CD4-positive, alpha-beta T cell (primary cell): ENCODE measurements at regions not wholly inside any gene's neighbourhood (a gene's known extent, or its start where the extent isn't known, plus 50 kb on each side); places are given as distances from the start of the nearest gene placed in this dataset.

Experiments used
- ATAC-seq: fragments of 200-7000 bp; cut with Tn5 transposase; one replicate; pipeline ENCODE4 v1.10.0; 2022; ENCODE audit warnings: mild to moderate bottlenecking; ENCODE audit not compliant: poor library complexity
- CTCF ChIA-PET: fragments of 350-600 bp; sonication (Branson Sonifier 250); formaldehyde crosslinking; loops from one replicate; lab custom pipeline; 2021; ENCODE audit warnings: antibody characterized with exemption, inconsistent platforms; lab: Charles Lee
- POLR2A ChIA-PET: fragments of 350-600 bp; sonication (Branson Sonifier 250); formaldehyde crosslinking; loops from one replicate; lab custom pipeline; 2021; ENCODE audit warnings: antibody characterized with exemption, inconsistent platforms; lab: Charles Lee
- DNase-seq, 14 experiments: peaks; one replicate each; pipeline ENCODE4 v3.0.0-alpha.2; 2013 to 2020; ENCODE audit warnings: mixed read lengths in 2 of 14
- H3K27ac ChIP-seq, 2 donors: one replicate each; pipeline versions ENCODE4 v1.5.1 to v1.7.0; 2013; ENCODE audit warnings: low read length in 2 of 2, low read depth in 1 of 2, mild to moderate bottlenecking in 1 of 2
- H3K27me3 ChIP-seq, 2 experiments: 1 replicate in 1 of 2; 2 replicates in 1 of 2; pipeline versions ENCODE4 v1.6.1 to v1.7.0; 2013; ENCODE audit warnings: low read length in 2 of 2, control low read depth in 1 of 2, mild to moderate bottlenecking in 1 of 2, moderate library complexity in 1 of 2; ENCODE audit not compliant: insufficient read depth in 2 of 2, control insufficient read depth in 1 of 2
- H3K36me3 ChIP-seq: one replicate; pipeline ENCODE4 v1.6.1; 2013; ENCODE audit warnings: low read length, control low read depth; ENCODE audit not compliant: insufficient read depth
- H3K4me1 ChIP-seq: one replicate; pipeline ENCODE4 v1.6.1; 2013; ENCODE audit warnings: low read length, control low read depth; ENCODE audit not compliant: insufficient read depth
- H3K4me3 ChIP-seq: one replicate; pipeline ENCODE4 v1.5.1; 2013; ENCODE audit warnings: mild to moderate bottlenecking, low read length, moderate library complexity
- H3K9me3 ChIP-seq, 2 experiments: 1 replicate in 1 of 2; 2 replicates in 1 of 2; pipeline versions ENCODE4 v1.6.1 to v1.7.0; 2013; ENCODE audit warnings: low read length in 2 of 2, mild to moderate bottlenecking in 2 of 2, control low read depth in 1 of 2, moderate library complexity in 1 of 2; ENCODE audit not compliant: control insufficient read depth in 1 of 2, insufficient read depth in 1 of 2
- H3K27ac Mint-ChIP-seq: one replicate; pipeline ENCODE4 v1.8.0; 2020; ENCODE audit warnings: mixed read lengths
- H3K27me3 Mint-ChIP-seq: one replicate; pipeline ENCODE4 v1.8.0; 2021; ENCODE audit warnings: mixed read lengths
- H3K36me3 Mint-ChIP-seq: one replicate; pipeline ENCODE4 v1.8.0; 2021; ENCODE audit warnings: low read depth, mixed read lengths
- H3K4me1 Mint-ChIP-seq: one replicate; pipeline ENCODE4 v1.8.0; 2021; ENCODE audit warnings: low read depth, mixed read lengths
- H3K4me3 Mint-ChIP-seq: one replicate; pipeline ENCODE4 v1.8.0; 2020; ENCODE audit warnings: mild to moderate bottlenecking, mixed read lengths
- H3K9me3 Mint-ChIP-seq: one replicate; pipeline ENCODE4 v1.8.0; 2020; ENCODE audit warnings: mixed read lengths
- intact Hi-C, 2 experiments: fragments of 100-400 bp; cut with DNase I in 1 of 2; cut with micrococcal nuclease in 1 of 2; formaldehyde crosslinking; loops; one replicate each; pipeline versions ENCODE4 v1.15.1 to v1.9.0; 2023 to 2025; cut with DNase I, micrococcal nuclease
- TF ChIP-seq, protein P1 (sequence below): fragments of 200-600 bp; IDR thresholded peaks from one replicate; pipeline ENCODE4 v1.8.0; 2022; ENCODE audit warnings: antibody characterized with exemption, mild to moderate bottlenecking

DNA sequence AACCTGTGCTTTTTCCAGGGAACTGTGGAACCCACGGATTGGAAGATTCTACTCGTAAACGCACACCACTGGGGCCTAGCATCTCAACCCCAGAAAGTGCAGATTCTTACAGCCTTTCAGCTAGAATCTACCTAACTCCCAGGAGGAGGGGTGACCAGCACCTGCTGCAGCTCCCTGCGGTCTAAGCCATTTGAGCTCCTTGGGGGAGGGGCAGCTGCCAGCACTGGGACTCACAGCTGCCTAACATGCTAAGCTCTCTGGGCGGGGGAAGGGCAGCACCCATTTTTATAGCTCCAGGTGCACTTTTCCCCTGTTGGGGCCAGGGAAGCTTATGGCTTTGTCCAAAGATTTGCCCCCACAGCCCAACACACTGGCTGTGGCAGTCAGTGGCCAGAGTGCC lies 595.7 kb upstream of the EPHA5 start:
- TF ChIP-seq, protein P1, sequence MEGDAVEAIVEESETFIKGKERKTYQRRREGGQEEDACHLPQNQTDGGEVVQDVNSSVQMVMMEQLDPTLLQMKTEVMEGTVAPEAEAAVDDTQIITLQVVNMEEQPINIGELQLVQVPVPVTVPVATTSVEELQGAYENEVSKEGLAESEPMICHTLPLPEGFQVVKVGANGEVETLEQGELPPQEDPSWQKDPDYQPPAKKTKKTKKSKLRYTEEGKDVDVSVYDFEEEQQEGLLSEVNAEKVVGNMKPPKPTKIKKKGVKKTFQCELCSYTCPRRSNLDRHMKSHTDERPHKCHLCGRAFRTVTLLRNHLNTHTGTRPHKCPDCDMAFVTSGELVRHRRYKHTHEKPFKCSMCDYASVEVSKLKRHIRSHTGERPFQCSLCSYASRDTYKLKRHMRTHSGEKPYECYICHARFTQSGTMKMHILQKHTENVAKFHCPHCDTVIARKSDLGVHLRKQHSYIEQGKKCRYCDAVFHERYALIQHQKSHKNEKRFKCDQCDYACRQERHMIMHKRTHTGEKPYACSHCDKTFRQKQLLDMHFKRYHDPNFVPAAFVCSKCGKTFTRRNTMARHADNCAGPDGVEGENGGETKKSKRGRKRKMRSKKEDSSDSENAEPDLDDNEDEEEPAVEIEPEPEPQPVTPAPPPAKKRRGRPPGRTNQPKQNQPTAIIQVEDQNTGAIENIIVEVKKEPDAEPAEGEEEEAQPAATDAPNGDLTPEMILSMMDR, result no peak
- H3K27ac Mint-ChIP-seq, result no peak overlapping the region
- H3K27ac ChIP-seq, result no peak overlapping the region
- CTCF ChIA-PET, result no interaction called here
- POLR2A ChIA-PET, result no interaction called here
- no peaks in the 10 kb centered on the region for H3K27me3 Mint-ChIP-seq
- intact Hi-C loops, result no loop called here
- H3K27me3 ChIP-seq, result no peaks in the 10 kb centered on the region
- no peaks in the 10 kb centered on the region for H3K36me3 Mint-ChIP-seq
- H3K9me3 ChIP-seq, result peaks cover 5 to 12% of the 10 kb centered on the region in 2 experiments
- no peak overlapping the region for H3K4me3 ChIP-seq
- ATAC-seq (no peak), DNase-seq (peak in 1 of 14 experiments; percentile 5)
- peaks cover 7% of the 10 kb centered on the region for H3K9me3 Mint-ChIP-seq
- no peaks in the 10 kb centered on the region for H3K4me1 ChIP-seq
- H3K36me3 ChIP-seq, result no peaks in the 10 kb centered on the region
- H3K4me1 Mint-ChIP-seq, result no peaks in the 10 kb centered on the region
- H3K4me3 Mint-ChIP-seq, result no peak overlapping the region

DNA sequence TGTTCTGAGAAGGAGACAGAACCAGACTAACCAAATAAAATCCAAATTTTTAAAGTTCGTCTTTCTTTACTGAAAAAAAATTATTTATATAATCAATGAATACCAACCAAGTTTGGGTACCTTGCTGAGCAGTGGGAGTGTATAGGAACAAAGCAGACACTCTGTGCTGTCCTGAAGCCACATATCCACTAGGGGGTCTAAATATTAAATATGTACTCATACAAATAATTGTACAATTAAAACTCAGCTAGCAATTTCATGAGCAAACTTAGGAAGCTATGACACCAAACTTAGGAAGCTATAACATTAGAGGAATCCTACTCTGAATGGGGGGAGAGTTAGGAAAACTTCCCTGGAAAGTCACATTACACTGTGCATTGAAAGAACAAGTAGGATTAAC lies 582.0 kb upstream of the EPHA5 start:
- H3K4me3 ChIP-seq, result no peak overlapping the region
- ATAC-seq (no peak), DNase-seq (no peak)
- Mint-ChIP-seq H3K9me3 (peaks cover 7% of the 10 kb centered on the region), H3K36me3 (no peaks in the 10 kb centered on the region), H3K4me1 (no peaks in the 10 kb centered on the region), H3K4me3 (no peak overlapping the region), H3K27ac (no peak overlapping the region), H3K27me3 (no peaks in the 10 kb centered on the region)
- TF ChIP-seq, protein P1, result no peak
- no peaks in the 10 kb centered on the region for H3K27me3 ChIP-seq
- no peaks in the 10 kb centered on the region for H3K36me3 ChIP-seq
- POLR2A ChIA-PET, result no interaction called here
- intact Hi-C loops, result no loop called here
- no peaks in the 10 kb centered on the region for H3K9me3 ChIP-seq
- H3K4me1 ChIP-seq, result no peaks in the 10 kb centered on the region
- no peak overlapping the region for H3K27ac ChIP-seq
- CTCF ChIA-PET, result no interaction called here

DNA sequence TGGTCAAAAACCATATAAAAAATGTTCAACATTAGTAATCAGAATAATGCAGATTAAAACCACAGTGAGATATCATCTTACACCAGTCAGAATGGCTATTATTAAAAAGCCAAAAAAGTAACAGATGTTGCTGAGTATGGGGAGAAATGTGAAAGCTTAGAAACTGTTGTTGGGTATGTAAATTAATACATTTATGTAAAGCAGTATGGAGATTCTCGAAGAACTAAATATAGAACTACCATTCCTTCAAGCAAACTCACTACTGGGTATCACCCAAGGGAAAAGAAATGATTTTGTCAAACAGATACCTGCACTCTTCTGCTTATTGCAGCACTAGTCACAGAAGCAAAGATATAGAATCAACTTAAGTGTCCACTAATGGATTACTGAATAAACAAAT lies 576.4 kb upstream of the EPHA5 start:
- intact Hi-C loops, result no loop called here
- no peaks in the 10 kb centered on the region for H3K27me3 Mint-ChIP-seq
- TF ChIP-seq, protein P1, result no peak

More for the DNA sequence above, 576.4 kb upstream of the EPHA5 start:
- Histone ChIP-seq H3K27ac (no peak overlapping the region), H3K4me1 (no peaks in the 10 kb centered on the region), H3K4me3 (no peak overlapping the region), H3K27me3 (no peaks in the 10 kb centered on the region), H3K36me3 (no peaks in the 10 kb centered on the region), H3K9me3 (no peaks in the 10 kb centered on the region)
- Mint-ChIP-seq H3K36me3 (no peaks in the 10 kb centered on the region), H3K27ac (no peak overlapping the region), H3K4me3 (no peak overlapping the region), H3K4me1 (no peaks in the 10 kb centered on the region), H3K9me3 (peaks cover 23% of the 10 kb centered on the region)
- no peak for ATAC-seq
- DNase-seq, result no peak
- ChIA-PET POLR2A (no interaction called here), CTCF (no interaction called here)
